ENCODE measurements at regions not wholly inside any gene's neighbourhood (a gene's known extent, or its start where the extent isn't known, plus 50 kb on each side); places are given as distances from the start of the nearest gene placed in this dataset.

DNA sequence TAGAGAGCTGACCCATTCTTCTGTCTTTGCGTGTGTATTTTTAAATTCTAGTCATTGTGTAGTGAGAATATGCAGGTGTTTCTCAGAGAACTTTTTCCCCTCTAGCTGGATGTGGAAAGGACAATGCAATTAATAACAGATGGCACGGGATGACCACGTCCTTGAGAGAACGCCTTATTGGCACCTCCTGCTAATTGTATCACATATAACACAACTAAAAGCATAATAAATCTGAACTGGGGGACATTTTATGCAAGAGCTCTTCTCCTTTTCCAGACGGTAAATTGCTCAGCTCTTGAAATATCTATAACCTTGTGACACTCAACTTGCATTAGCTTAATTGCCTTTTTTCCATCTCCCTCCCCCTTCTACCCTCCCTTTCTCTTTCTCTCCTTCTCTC lies 62.9 kb upstream of the IZUMO3 start:
- DNase-seq, result no peak

DNA sequence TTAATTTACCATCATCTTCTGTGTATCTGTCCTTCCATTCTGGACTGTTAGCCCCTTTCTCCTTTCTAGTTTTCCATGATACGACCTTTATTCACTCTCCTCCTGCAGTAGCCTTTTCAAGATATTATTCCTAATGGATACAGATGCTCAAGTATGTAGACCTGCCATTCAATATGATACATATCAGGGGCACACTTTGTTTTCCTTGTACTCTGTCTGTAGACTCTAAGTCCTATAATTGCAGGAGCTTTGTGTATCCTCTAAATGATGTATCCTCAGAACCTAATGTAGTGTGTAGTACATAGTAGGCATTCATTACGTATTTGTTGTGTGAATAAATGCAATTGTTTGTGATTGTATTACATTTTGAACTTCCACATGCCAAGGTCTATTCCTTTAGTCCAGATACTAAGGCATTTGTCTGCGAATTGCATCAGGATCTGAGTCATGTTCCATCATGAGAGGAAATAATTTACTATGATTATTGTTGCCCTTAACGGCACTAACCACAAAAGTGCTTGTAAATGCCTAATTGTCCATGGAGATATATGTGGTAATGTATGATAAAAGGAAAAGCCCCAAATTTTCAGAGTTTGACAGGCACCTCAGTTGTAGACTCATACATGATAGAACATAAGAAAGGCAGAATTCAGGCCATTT lies 57.1 kb upstream of the IZUMO3 start:
- no peak for DNase-seq
